Fibroblast of lung (primary cell): ENCODE measurements at regions not wholly inside any gene's neighbourhood (a gene's known extent, or its start where the extent isn't known, plus 50 kb on each side); places are given as distances from the start of the nearest gene placed in this dataset.

Experiments used
- EZH2 ChIP-seq: IDR thresholded peaks from 2 replicates; pipeline ENCODE4 v1.5.1; 2012; ENCODE audit warnings: low read length, control low read depth, mild to moderate bottlenecking; ENCODE audit errors: missing control alignments
- TF ChIP-seq, protein P1 (sequence below), 2 donors: IDR thresholded peaks in 1 of 2; conservative IDR thresholded peaks in 1 of 2; 1 replicate in 1 of 2; 2 replicates in 1 of 2; pipeline ENCODE4 v1.5.1; 2011 to 2012; ENCODE audit warnings: low read length in 2 of 2, control low read depth in 1 of 2, inconsistent platforms in 1 of 2, low read depth in 1 of 2, mild to moderate bottlenecking in 1 of 2

DNA sequence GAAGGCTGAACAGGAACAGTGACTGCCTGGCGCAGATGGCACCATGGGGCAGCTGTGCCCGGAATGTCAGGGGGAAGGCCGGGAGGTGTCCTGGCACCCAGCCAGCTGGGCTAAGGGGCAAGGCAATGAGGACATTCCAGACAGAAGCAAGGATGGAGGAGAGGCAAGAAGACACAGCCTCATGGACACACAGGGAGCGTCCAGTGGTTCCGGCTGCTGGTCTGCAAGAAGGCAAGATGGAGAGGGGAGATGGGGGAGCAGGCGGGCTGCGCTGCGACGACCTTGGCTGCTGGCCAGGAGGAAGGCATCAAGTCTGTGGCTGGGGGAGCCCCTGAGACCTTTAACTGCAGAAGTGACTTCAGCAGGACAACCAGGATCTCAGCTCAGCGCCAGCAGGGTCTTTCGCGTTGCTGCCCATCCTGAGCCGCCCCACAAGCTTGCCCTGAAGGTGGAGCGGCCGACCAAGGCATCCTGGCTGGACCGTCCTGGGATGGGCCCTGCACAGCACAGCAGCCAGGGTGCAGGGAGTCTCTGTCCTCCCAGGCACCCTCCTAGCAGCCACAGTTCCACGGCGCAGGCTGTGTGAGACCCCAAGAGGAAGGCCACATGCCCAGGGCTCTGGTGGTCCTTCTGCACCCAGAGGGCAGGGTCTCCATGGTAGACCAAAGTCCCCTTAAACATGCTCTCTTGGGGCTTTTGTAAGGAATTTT, 531.7 kb downstream of the BRD1 start:
- TF ChIP-seq, protein P1, sequence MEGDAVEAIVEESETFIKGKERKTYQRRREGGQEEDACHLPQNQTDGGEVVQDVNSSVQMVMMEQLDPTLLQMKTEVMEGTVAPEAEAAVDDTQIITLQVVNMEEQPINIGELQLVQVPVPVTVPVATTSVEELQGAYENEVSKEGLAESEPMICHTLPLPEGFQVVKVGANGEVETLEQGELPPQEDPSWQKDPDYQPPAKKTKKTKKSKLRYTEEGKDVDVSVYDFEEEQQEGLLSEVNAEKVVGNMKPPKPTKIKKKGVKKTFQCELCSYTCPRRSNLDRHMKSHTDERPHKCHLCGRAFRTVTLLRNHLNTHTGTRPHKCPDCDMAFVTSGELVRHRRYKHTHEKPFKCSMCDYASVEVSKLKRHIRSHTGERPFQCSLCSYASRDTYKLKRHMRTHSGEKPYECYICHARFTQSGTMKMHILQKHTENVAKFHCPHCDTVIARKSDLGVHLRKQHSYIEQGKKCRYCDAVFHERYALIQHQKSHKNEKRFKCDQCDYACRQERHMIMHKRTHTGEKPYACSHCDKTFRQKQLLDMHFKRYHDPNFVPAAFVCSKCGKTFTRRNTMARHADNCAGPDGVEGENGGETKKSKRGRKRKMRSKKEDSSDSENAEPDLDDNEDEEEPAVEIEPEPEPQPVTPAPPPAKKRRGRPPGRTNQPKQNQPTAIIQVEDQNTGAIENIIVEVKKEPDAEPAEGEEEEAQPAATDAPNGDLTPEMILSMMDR (conservative IDR thresholded peaks at IDR 0.05 in 1 of 2, IDR thresholded peaks at IDR 0.05 in 1 of 2; ENCODE audit: low read depth in 1 of 2, low read length in 2 of 2), result no peak
- TF ChIP-seq EZH2, result no peak
